CD14-positive monocyte (primary cell): ENCODE measurements at regions not wholly inside any gene's neighbourhood (a gene's known extent, or its start where the extent isn't known, plus 50 kb on each side); places are given as distances from the start of the nearest gene placed in this dataset.

Source experiments
- DNase-seq, 3 donors: peaks; one replicate each; pipeline ENCODE4 v3.0.0-alpha.2; 2011 to 2022
- H2AFZ ChIP-seq: 2 replicates; pipeline ENCODE4 v1.6.0; 2012; ENCODE audit warnings: mild to moderate bottlenecking, low read depth, low read length, inconsistent platforms; ENCODE audit not compliant: insufficient read depth, poor library complexity, severe bottlenecking
- H3K27ac ChIP-seq, 2 donors: 1 replicate in 1 of 2; 2 replicates in 1 of 2; pipeline ENCODE4 v1.5.1; 2012 to 2013; ENCODE audit warnings: low read length in 2 of 2, control low read depth in 1 of 2, inconsistent platforms in 1 of 2, low read depth in 1 of 2, mild to moderate bottlenecking in 1 of 2
- H3K27me3 ChIP-seq, 2 donors: one replicate each; pipeline versions ENCODE4 v1.6.0 to v1.6.1; 2011 to 2013; ENCODE audit warnings: low read length in 2 of 2; ENCODE audit not compliant: control insufficient read depth in 2 of 2, insufficient read depth in 2 of 2
- H3K36me3 ChIP-seq, 2 donors: replicated peaks in 1 of 2; 1 replicate in 1 of 2; 2 replicates in 1 of 2; pipeline versions ENCODE4 v1.5.1 to v1.6.1; 2012 to 2013; ENCODE audit warnings: low read length in 2 of 2, control low read depth in 1 of 2, inconsistent platforms in 1 of 2, mild to moderate bottlenecking in 1 of 2; ENCODE audit not compliant: insufficient read depth in 2 of 2, control insufficient read depth in 1 of 2
- H3K4me1 ChIP-seq, 2 donors: 1 replicate in 1 of 2; 2 replicates in 1 of 2; pipeline versions ENCODE4 v1.5.1 to v1.6.1; 2012 to 2013; ENCODE audit warnings: low read length in 2 of 2, control low read depth in 1 of 2, inconsistent platforms in 1 of 2, mild to moderate bottlenecking in 1 of 2, moderate library complexity in 1 of 2; ENCODE audit not compliant: insufficient read depth in 2 of 2, control insufficient read depth in 1 of 2
- H3K4me2 ChIP-seq: replicated peaks from 2 replicates; pipeline ENCODE3; 2012; ENCODE audit warnings: low read length, moderate library complexity, mild to moderate bottlenecking; ENCODE audit not compliant: poor library complexity, severe bottlenecking; ENCODE audit errors: extremely low read depth
- H3K4me3 ChIP-seq, 3 experiments: fragments of 200-600 bp in 1 of 3; sonication (generic) in 1 of 3; replicated peaks in 1 of 3; 1 replicate in 2 of 3; 2 replicates in 1 of 3; pipeline ENCODE4 v1.5.1; 2011 to 2013; ENCODE audit warnings: low read length in 3 of 3, mild to moderate bottlenecking in 3 of 3, control low read depth in 2 of 3, low read depth in 2 of 3, inconsistent platforms in 1 of 3, moderate library complexity in 1 of 3
- H3K79me2 ChIP-seq: 2 replicates; pipeline ENCODE4 v1.6.0; 2012; ENCODE audit warnings: mild to moderate bottlenecking, control low read depth, inconsistent platforms, low read length, moderate library complexity; ENCODE audit not compliant: insufficient read depth
- H3K9ac ChIP-seq: 2 replicates; pipeline ENCODE4 v1.6.0; 2017; ENCODE audit warnings: low read length, mild to moderate bottlenecking; ENCODE audit not compliant: insufficient read depth, poor library complexity, severe bottlenecking
- H3K9me3 ChIP-seq, 2 donors: replicated peaks in 1 of 2; 1 replicate in 1 of 2; 2 replicates in 1 of 2; pipeline versions ENCODE4 v1.5.1 to v1.6.1; 2012 to 2013; ENCODE audit warnings: low read length in 2 of 2, control low read depth in 1 of 2; ENCODE audit not compliant: control insufficient read depth in 1 of 2, insufficient read depth in 1 of 2
- H4K20me1 ChIP-seq: 2 replicates; pipeline ENCODE4 v1.6.0; 2012; ENCODE audit warnings: mild to moderate bottlenecking, low read length, control low read depth, moderate library complexity; ENCODE audit not compliant: insufficient read depth
- H3K27ac Mint-ChIP-seq, 7 donors: one replicate each; pipeline ENCODE4 v1.8.0; 2020; ENCODE audit warnings: mild to moderate bottlenecking in 7 of 7, mixed read lengths in 7 of 7, moderate library complexity in 6 of 7, inconsistent platforms in 2 of 7
- H3K27me3 Mint-ChIP-seq, 3 donors: one replicate each; pipeline ENCODE4 v1.8.0; 2021 to 2022; ENCODE audit warnings: low read depth in 3 of 3, mild to moderate bottlenecking in 3 of 3, mixed read lengths in 3 of 3, moderate library complexity in 3 of 3, inconsistent platforms in 1 of 3
- H3K36me3 Mint-ChIP-seq, 2 donors: one replicate each; pipeline ENCODE4 v1.8.0; 2020; ENCODE audit warnings: mixed read lengths in 2 of 2, inconsistent platforms in 1 of 2, mild to moderate bottlenecking in 1 of 2
- H3K4me1 Mint-ChIP-seq: one replicate; pipeline ENCODE4 v1.8.0; 2020; ENCODE audit warnings: mild to moderate bottlenecking, mixed read lengths
- H3K4me3 Mint-ChIP-seq, 2 donors: one replicate each; pipeline ENCODE4 v1.8.0; 2020; ENCODE audit warnings: mild to moderate bottlenecking in 2 of 2, mixed read lengths in 2 of 2, moderate library complexity in 1 of 2
- H3K9me3 Mint-ChIP-seq, 7 donors: one replicate each; pipeline ENCODE4 v1.8.0; 2020 to 2022; ENCODE audit warnings: mixed read lengths in 7 of 7, mild to moderate bottlenecking in 6 of 7, moderate library complexity in 6 of 7, inconsistent platforms in 2 of 7
- WGBS: methylation state at CpG from one replicate; pipeline ENCODE4 v1.1.5; 2013; ENCODE audit warnings: missing lambda C conversion rate; ENCODE audit not compliant: insufficient coverage; 5-methylcytosine and 5-hydroxymethylcytosine counted together
- intact Hi-C, 2 donors: fragments of 100-400 bp; cut with micrococcal nuclease; formaldehyde crosslinking; loops; one replicate each; pipeline versions ENCODE4 v1.15.0 to v1.15.1; 2023
- TF ChIP-seq, protein P1 (sequence below): fragments of 200-600 bp; IDR thresholded peaks from one replicate; pipeline ENCODE4 v1.8.0; 2022; ENCODE audit warnings: antibody characterized with exemption, mild to moderate bottlenecking

DNA sequence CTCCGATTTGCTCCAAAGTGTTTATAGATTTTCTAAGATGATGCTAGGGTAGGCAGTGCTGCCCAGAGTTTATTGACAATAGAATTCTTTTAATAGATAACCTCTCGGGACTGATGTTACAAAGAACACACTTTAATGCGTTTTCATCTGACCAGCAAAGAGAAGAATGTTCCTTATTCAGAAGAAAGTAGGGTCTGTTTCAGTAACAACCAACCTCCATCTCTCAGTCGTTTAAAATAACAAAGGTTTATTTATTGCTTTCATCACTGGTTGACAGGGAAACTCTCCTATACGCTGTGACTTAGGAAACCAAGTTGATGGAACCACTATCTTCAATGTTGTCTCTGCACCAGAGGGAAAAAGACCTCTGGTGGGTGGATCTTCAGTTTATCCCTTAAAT is 55.1 kb upstream of the PAPPA start:
- Mint-ChIP-seq H3K4me1 (no peaks in the 10 kb centered on the region), H3K4me3 (no peak overlapping the region), H3K27me3 (peaks cover 0 to 2% (median 0%) of the 10 kb centered on the region in 3 donors), H3K36me3 (no peaks in the 10 kb centered on the region), H3K27ac (no peak overlapping the region), H3K9me3 (peaks cover 0 to 4% (median 2%) of the 10 kb centered on the region in 7 donors)
- H3K9ac ChIP-seq = no peak overlapping the region
- WGBS = 100% methylated on average over 1 of the region's 5 CpGs
- no peaks in the 10 kb centered on the region for H4K20me1 ChIP-seq
- no peaks in the 10 kb centered on the region for H3K27me3 ChIP-seq
- intact Hi-C loops = no loop called here
- no peak for DNase-seq
- H3K9me3 ChIP-seq = no peaks in the 10 kb centered on the region
- no peak overlapping the region for H3K4me3 ChIP-seq
- H3K4me2 ChIP-seq = no peak overlapping the region
- no peaks in the 10 kb centered on the region for H3K4me1 ChIP-seq
- no peak overlapping the region for H2AFZ ChIP-seq
- no peak overlapping the region for H3K27ac ChIP-seq
- TF ChIP-seq, protein P1, sequence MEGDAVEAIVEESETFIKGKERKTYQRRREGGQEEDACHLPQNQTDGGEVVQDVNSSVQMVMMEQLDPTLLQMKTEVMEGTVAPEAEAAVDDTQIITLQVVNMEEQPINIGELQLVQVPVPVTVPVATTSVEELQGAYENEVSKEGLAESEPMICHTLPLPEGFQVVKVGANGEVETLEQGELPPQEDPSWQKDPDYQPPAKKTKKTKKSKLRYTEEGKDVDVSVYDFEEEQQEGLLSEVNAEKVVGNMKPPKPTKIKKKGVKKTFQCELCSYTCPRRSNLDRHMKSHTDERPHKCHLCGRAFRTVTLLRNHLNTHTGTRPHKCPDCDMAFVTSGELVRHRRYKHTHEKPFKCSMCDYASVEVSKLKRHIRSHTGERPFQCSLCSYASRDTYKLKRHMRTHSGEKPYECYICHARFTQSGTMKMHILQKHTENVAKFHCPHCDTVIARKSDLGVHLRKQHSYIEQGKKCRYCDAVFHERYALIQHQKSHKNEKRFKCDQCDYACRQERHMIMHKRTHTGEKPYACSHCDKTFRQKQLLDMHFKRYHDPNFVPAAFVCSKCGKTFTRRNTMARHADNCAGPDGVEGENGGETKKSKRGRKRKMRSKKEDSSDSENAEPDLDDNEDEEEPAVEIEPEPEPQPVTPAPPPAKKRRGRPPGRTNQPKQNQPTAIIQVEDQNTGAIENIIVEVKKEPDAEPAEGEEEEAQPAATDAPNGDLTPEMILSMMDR = no peak
- H3K79me2 ChIP-seq = no peaks in the 10 kb centered on the region
- no peaks in the 10 kb centered on the region for H3K36me3 ChIP-seq

DNA sequence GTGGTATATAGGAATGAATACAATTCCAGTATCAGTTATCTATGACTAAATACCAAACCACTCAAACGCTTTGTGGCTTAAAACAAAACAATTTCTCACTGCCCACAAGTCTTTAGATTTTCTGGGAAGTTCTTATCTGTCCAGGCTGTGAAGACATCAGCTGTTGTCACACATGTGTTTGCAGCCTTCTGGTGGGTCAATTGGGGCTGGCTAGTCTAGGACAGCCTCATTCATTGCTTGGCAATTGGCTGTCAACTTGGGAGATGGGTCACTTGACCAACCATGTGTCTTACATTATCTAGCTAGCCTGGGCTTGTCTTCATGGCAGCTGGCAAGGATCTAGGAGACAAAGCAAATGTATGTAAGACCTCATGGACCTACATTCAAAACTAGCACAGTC is 53.8 kb upstream of the PAPPA start:
- WGBS = no CpG with 5 or more reads among the region's 1 CpG
- Histone ChIP-seq H4K20me1 (no peaks in the 10 kb centered on the region), H3K4me2 (no peak overlapping the region), H2AFZ (no peak overlapping the region), H3K4me1 (no peaks in the 10 kb centered on the region), H3K9ac (no peak overlapping the region), H3K79me2 (no peaks in the 10 kb centered on the region), H3K9me3 (no peaks in the 10 kb centered on the region), H3K4me3 (no peak overlapping the region), H3K27ac (no peak overlapping the region), H3K36me3 (no peaks in the 10 kb centered on the region), H3K27me3 (no peaks in the 10 kb centered on the region)
- peaks cover 0 to 2% (median 0%) of the 10 kb centered on the region in 3 donors for H3K27me3 Mint-ChIP-seq
- DNase-seq = no peak
- no peaks in the 10 kb centered on the region for H3K36me3 Mint-ChIP-seq
- peaks cover 0 to 4% (median 2%) of the 10 kb centered on the region in 7 donors for H3K9me3 Mint-ChIP-seq
- H3K4me3 Mint-ChIP-seq = no peak overlapping the region
- TF ChIP-seq, protein P1 = no peak
- no peaks in the 10 kb centered on the region for H3K4me1 Mint-ChIP-seq
- intact Hi-C loops = no loop called here
- H3K27ac Mint-ChIP-seq = no peak overlapping the region
